PC-9 (cell line): ENCODE measurements at regions not wholly inside any gene's neighbourhood (a gene's known extent, or its start where the extent isn't known, plus 50 kb on each side); places are given as distances from the start of the nearest gene placed in this dataset.

Source experiments
- EZH2 ChIP-seq: fragments of 200-600 bp; sonication (generic); IDR thresholded peaks from 2 replicates; pipeline ENCODE4 v1.8.0; 2017; ENCODE audit warnings: antibody characterized with exemption, low read depth
- TF ChIP-seq, protein P1 (sequence below): fragments of 200-600 bp; sonication (generic); conservative IDR thresholded peaks from 2 replicates; pipeline ENCODE4 v1.6.1; 2017; ENCODE audit warnings: mixed run types, antibody characterized with exemption, mild to moderate bottlenecking, moderate library complexity

DNA sequence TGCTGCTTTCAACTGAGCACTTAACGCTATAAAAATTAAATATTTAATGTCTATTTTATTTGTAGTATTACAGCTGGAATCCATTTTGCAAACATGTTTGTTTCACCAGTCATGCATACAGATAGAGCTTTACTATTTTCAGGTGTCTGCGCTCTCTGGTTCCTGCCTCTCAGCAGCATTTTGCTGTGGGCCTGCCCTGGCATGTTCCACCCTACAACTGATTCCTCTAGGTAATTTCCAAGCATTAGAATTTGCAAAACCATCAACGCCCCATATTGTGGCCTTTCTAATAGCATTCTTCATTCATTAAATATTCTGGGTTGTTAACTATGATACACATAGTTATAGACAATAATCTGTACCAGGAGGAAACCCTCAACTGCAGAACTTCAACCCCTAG lies 266.4 kb upstream of the DLGAP1 start:
- TF ChIP-seq, protein P1, sequence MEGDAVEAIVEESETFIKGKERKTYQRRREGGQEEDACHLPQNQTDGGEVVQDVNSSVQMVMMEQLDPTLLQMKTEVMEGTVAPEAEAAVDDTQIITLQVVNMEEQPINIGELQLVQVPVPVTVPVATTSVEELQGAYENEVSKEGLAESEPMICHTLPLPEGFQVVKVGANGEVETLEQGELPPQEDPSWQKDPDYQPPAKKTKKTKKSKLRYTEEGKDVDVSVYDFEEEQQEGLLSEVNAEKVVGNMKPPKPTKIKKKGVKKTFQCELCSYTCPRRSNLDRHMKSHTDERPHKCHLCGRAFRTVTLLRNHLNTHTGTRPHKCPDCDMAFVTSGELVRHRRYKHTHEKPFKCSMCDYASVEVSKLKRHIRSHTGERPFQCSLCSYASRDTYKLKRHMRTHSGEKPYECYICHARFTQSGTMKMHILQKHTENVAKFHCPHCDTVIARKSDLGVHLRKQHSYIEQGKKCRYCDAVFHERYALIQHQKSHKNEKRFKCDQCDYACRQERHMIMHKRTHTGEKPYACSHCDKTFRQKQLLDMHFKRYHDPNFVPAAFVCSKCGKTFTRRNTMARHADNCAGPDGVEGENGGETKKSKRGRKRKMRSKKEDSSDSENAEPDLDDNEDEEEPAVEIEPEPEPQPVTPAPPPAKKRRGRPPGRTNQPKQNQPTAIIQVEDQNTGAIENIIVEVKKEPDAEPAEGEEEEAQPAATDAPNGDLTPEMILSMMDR: no peak
- no peak for TF ChIP-seq EZH2
